ENCODE measurements at regions not wholly inside any gene's neighbourhood (a gene's known extent, or its start where the extent isn't known, plus 50 kb on each side); places are given as distances from the start of the nearest gene placed in this dataset.

GRCh38 chr5:107776922-107777740, 106.4 kb upstream of the EFNA5 start:
- peaks cover 0 to 3% (median 0%) of the 10 kb centered on the region in 3 donors for H3K9me3 ChIP-seq
- in situ Hi-C loops (cut with MboI; ENCODE audit: low sequenced_read_pairs in 4 of 4) (no loop called here), intact Hi-C loops (cut with DNase I; ENCODE audit: low total_unique reads) (no loop called here)
- no peaks in the 10 kb centered on the region for H3K4me1 ChIP-seq
- no peaks in the 10 kb centered on the region for H3K36me3 ChIP-seq
- no peak overlapping the region for H3K27ac ChIP-seq
- DNase-seq (no peak), ATAC-seq (no peak)
- H3K27me3 ChIP-seq = no peaks in the 10 kb centered on the region
- H3K4me3 ChIP-seq = no peak overlapping the region
- TF ChIP-seq CTCF (IDR thresholded peaks at IDR 0.05 in 4 of 5, conservative IDR thresholded peaks at IDR 0.05 in 1 of 5) (no peak), POLR2A (IDR thresholded peaks at IDR 0.05) (no peak)

- no peaks in the 10 kb centered on the region for H3K4me1 ChIP-seq
- no peak overlapping the region for H3K27ac ChIP-seq
- in situ Hi-C loops (cut with MboI; ENCODE audit: low sequenced_read_pairs in 4 of 4) (no loop called here), intact Hi-C loops (cut with DNase I; ENCODE audit: low total_unique reads) (no loop called here)
- H3K36me3 ChIP-seq = no peaks in the 10 kb centered on the region
- TF ChIP-seq POLR2A (IDR thresholded peaks at IDR 0.05) (no peak), CTCF (IDR thresholded peaks at IDR 0.05 in 4 of 5, conservative IDR thresholded peaks at IDR 0.05 in 1 of 5) (no peak)
- ATAC-seq = no peak
- peaks cover 0 to 1% (median 0%) of the 10 kb centered on the region in 3 donors for H3K9me3 ChIP-seq
- H3K4me3 ChIP-seq = no peak overlapping the region
- H3K27me3 ChIP-seq = no peaks in the 10 kb centered on the region
- no peak for DNase-seq
These were observed 105.8 kb upstream of the EFNA5 start for GRCh38 chr5:107776506-107776905.

- in situ Hi-C loops (cut with MboI; ENCODE audit: low sequenced_read_pairs in 4 of 4) = no loop called here
- DNase-seq = no peak
These were observed 103.6 kb upstream of the EFNA5 start for GRCh38 chr5:107774316-107774715.

GRCh38 chr5:107773479-107773878, 102.7 kb upstream of the EFNA5 start:
- Histone ChIP-seq H3K36me3 (no peaks in the 10 kb centered on the region), H3K9me3 (no peaks in the 10 kb centered on the region), H3K27me3 (no peaks in the 10 kb centered on the region), H3K4me1 (no peaks in the 10 kb centered on the region), H3K4me3 (no peak overlapping the region), H3K27ac (no peak overlapping the region)
- ATAC-seq (no peak), DNase-seq (no peak)
- TF ChIP-seq CTCF (IDR thresholded peaks at IDR 0.05 in 4 of 5, conservative IDR thresholded peaks at IDR 0.05 in 1 of 5) = no peak
- TF ChIP-seq POLR2A (IDR thresholded peaks at IDR 0.05) = no peak
- intact Hi-C loops (cut with DNase I; ENCODE audit: low total_unique reads) = no loop called here
- in situ Hi-C loops (cut with MboI; ENCODE audit: low sequenced_read_pairs in 4 of 4) = no loop called here

More at GRCh38 chr5:107774316-107774715, 103.6 kb upstream of the EFNA5 start:
- ATAC-seq = no peak
- no peaks in the 10 kb centered on the region for H3K9me3 ChIP-seq
- no peak overlapping the region for H3K27ac ChIP-seq
- H3K4me1 ChIP-seq = no peaks in the 10 kb centered on the region
- intact Hi-C loops (cut with DNase I; ENCODE audit: low total_unique reads) = no loop called here
- TF ChIP-seq POLR2A (IDR thresholded peaks at IDR 0.05) (no peak), CTCF (IDR thresholded peaks at IDR 0.05 in 4 of 5, conservative IDR thresholded peaks at IDR 0.05 in 1 of 5) (no peak)
- no peaks in the 10 kb centered on the region for H3K27me3 ChIP-seq
- no peaks in the 10 kb centered on the region for H3K36me3 ChIP-seq
- H3K4me3 ChIP-seq = no peak overlapping the region
